Smooth muscle cell (in vitro differentiated cells): ENCODE measurements at regions not wholly inside any gene's neighbourhood (a gene's known extent, or its start where the extent isn't known, plus 50 kb on each side); places are given as distances from the start of the nearest gene placed in this dataset. TPM values are rescaled to one million over a fixed set of nuclear protein-coding genes. Genes with fewer than 3 reads are reported as not detected.

Source experiments
- small RNA-seq: library from RNA; depleted of rRNA; stranded (forward); fragments of <200 nt; gene quantifications from one replicate; pipeline ENCODE3, GENCODE V24; 2014

Small RNAs in the stretch of these regions (small RNA-seq; reads per million reads assigned to genes)
- gene AC004004.1 = not detected
